ENCODE measurements at regions not wholly inside any gene's neighbourhood (a gene's known extent, or its start where the extent isn't known, plus 50 kb on each side); places are given as distances from the start of the nearest gene placed in this dataset.

- no peak for TF ChIP-seq CTCF (IDR thresholded peaks at IDR 0.05)
- TF ChIP-seq POLR2AphosphoS5 (IDR thresholded peaks at IDR 0.05), result no peak
- TF ChIP-seq EP300 (IDR thresholded peaks at IDR 0.05), result no peak
Measured at GRCh38 chr4:72641611-72642010, 72.6 kb upstream of the ADAMTS3 start.
